RCC 7860 (cell line): ENCODE measurements at regions not wholly inside any gene's neighbourhood (a gene's known extent, or its start where the extent isn't known, plus 50 kb on each side); places are given as distances from the start of the nearest gene placed in this dataset.
A peak's percentile ranks its signal among the peaks of the same experiment; 100 is the strongest.

Experiments
- DNase-seq: peaks from one replicate; pipeline ENCODE4 v3.0.0-alpha.2; 2015; ENCODE audit warnings: low spot score
- FAIRE-seq: peaks from 2 replicates; lab custom pipeline; 2012; peaks lifted over from hg19 to GRCh38; lab: Jason Lieb, UNC

DNA sequence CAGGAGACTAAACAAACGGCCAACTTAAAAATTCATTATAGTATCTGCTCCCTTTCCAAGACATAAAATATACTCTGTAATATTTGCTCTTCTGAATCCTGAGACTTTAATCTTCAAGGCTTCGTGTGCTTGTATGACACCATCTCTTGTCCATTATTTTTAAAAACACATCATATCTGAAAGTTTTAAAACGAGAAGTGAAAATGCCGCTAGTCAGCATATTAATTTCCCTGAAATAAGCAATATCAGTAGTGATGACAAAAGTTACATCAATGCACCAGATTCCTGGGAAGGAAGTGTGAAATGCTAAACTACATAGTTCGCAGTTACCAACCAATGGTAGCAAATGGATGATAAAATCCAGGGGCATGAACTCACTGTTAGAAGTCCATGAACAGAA lies 66.8 kb upstream of the EXOC1L start:
- DNase-seq = no peak
- FAIRE-seq = no peak

DNA sequence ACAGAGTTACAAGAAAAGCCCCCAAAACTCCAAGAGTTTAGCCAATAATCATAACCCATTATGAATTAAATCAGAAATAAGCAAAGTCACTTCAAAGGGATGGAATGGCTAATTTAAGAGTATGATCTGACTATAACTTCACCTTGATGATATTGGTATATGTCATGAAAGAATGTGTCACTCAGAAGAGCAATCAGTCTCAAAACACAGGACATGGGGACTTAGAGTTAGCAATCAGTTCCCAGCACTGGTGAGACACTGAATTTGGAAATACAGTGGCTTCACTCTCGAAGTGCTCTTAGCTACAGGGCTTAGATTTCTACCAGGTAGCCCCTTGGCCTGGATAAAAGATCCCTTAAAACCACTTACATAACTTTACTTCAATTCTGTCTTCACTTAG lies 65.7 kb upstream of the EXOC1L start:
- no peak for DNase-seq
- FAIRE-seq = no peak

DNA sequence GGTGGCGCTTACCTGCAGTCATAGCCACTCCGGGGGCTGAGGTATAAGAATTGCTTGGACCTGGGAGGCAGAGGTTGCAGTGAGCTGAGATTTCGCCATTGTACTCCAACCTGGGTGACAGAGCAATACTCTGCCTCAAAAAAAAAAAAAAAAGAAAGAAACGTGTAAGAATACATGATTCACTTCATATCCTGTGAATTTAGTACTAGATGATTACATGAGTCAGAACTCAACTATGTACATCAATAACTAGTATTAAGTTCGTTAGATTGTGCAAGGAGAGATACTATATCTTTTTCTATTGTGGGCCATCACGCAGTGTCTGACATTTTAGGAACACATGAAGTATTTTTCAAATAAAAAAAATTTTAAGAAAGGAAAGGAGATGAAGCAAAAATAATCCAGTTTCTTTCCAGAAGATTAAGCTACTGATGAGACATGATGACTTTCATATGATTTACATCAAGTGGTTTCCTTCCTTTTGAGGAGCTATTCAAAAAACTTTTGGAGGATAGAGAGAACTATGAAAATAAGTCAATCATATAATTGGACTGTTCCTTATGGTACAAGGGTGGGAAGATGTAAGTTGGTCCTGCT lies 64.7 kb upstream of the EXOC1L start:
- DNase-seq (peak; percentile 74), FAIRE-seq (peak; percentile 83)

DNA sequence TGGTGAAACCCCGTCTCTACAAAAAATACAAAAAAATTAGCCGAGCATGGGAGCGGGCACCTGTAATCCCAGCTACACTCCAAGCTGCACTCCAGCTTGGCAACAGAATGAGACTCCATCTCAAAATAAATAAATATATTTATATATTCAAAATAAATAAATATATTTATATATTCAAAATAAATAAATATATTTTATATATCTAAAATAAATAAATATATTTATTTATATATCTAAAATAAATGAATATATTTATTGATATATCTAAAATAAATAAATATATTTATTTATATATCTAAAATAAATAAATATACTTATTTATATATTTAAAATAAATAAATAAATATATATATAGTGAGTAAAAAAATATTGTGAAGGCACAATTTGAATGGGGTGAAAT lies 63.4 kb upstream of the EXOC1L start:
- FAIRE-seq (peak; percentile 100), DNase-seq (no peak)

DNA sequence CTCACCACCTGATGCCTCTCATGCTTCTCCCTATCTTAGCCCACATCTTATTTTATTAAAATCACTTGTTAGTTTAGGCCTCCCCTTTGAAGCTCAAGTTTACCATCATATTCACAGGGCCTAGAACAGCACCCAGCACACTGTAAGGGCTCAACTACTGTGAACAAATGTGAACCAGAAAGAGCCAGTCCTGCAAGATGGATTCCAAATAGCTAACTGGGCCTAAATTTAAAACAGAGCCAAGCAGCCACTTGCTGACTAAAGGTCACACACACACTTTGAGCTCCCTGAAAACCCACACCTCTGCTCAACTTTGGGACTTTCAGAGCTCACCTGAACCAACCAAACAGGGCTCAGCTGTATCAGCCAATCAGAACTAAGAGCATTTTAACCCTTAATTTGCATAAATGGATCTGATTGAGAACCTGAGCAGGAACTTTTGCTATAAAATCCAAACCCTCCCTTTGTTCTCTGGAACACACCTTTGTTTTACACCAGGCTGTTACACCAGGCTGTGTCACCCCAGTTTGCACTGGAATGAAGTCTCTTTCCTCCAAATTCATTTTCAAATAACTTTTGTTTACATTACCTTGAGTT lies 62.1 kb upstream of the EXOC1L start:
- FAIRE-seq (no peak), DNase-seq (no peak)

DNA sequence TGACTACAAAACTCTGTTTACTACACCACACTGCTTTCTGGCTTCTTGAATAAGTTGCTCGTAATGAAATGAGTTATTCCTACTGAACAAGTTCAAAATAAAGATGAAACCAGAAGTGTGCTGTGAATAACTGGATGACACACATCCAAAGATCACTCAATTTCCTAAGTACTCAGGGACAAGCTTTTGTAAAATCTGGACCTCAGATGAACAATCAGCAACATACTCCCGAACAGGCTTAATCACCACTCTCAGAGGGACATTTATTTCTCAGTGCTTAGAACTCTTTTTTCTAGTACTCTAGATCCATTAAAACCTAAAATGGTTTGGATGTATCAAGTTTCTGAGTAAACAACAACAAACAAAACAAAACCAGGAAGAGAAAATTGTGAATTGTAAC lies 61.5 kb upstream of the EXOC1L start:
- FAIRE-seq (no peak), DNase-seq (no peak)

DNA sequence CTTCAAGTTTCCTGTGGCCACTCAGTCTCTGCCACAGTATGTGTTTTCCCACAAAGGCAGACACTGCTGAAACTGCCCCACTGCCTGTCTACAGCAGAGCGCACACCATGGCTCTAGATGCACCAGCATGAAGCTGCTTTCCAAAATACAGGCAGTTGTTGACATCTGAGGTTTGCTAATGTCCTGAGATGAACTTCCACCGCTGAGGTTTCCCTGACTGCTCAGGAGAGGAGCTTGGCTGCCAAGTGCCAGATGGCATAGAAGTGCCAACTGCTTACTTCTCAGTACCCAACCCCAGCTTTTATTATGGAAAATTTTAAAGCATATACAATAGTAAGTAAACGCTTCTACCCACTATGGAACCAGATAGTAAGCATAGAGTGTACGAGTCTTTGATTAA lies 61.0 kb upstream of the EXOC1L start:
- DNase-seq = no peak
- FAIRE-seq = no peak

DNA sequence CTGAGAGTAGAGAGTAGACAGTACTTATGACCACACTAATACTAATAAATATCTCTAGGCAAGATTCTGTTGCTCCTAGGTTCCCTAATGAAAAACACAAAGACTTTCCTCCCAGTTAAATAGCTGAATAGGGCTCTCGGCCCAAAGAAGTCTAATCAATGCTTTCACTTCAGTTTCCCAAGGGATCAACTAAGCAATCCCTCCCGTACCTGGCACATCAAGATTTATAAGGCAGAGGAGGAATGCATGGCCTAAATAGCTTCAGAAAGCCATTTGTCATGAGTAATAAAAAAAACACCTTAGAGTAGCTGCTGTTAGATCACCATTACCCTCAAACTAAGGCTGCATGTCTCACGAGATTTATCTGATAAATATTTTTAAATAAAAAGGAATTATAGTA lies 56.8 kb upstream of the EXOC1L start:
- FAIRE-seq = no peak
- no peak for DNase-seq

DNA sequence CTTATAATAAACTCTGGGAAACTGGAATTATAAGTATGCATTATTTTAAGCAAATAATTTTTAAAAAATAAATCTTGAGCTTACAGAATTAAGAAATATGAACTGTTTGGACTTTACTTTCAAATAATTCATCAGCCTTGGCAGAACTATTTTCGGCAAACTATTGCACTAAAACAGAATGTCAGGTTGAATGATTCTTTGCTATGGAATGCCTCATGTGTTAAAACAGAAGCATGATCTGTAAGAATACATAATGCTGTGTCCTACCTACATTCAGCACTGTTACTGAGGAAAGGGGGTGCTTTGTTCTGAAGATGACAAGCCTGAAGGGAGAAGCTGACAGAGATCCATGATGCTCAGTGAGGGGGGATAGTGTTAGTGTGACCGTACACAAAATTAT lies 55.6 kb upstream of the EXOC1L start:
- FAIRE-seq (no peak), DNase-seq (no peak)

DNA sequence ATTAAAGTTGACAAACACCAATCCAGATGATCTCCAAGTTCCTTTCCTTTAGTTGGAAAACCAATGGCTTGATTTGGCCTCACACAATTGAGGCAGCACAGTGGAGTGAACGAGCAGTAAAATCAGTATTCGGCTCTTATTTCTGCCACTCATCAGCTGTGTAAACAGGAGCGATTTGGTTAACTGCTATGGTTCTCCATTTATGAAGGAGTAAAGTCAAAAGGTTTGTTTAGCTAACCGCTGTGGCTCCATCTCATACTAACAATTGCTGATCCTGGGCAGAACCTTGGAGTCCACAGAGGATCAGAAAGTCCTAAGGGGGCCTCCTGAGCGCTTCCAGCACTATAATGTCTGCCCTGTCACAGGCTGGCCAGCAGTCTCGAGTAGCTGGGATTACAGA lies 54.5 kb upstream of the EXOC1L start:
- DNase-seq (no peak), FAIRE-seq (no peak)

DNA sequence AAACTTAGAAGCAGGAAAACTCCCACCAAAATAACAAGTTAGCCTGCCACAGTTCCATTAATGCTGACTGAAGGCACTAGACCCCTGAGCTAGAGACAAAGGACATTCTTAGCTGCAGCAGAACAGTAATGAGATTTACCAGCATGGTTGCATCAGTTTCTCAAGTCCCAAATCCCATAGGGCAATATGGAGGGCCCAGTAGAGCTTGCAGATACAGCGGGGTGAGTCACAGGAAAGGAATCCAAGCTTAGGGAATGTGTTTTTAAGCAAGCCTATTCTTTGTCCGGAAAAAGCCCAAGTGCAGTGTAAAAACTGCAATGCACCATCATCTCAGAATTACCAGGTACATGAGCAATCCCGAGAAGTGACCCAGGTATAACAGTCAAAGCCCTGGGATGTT lies 51.3 kb upstream of the EXOC1L start:
- DNase-seq = peak; percentile 63
- FAIRE-seq = no peak
